HEK293 (cell line): ENCODE measurements at regions not wholly inside any gene's neighbourhood (a gene's known extent, or its start where the extent isn't known, plus 50 kb on each side); places are given as distances from the start of the nearest gene placed in this dataset.

Experiments used
- CTCF ChIA-PET: fragments of 350-600 bp; formaldehyde crosslinking; extraction: SDS; loops from one replicate; lab custom pipeline; 2021; ENCODE audit warnings: antibody characterized with exemption; lab: Yijun Ruan, JAX
- POLR2A ChIA-PET: fragments of 300-600 bp; formaldehyde crosslinking; extraction: SDS; loops from one replicate; lab custom pipeline; 2020; ENCODE audit warnings: antibody characterized with exemption, inconsistent platforms; lab: Yijun Ruan, JAX
- H3K27ac ChIP-seq: fragments of 200-500 bp; sonication (Bioruptor generic); 2 replicates; pipeline ENCODE4 v1.5.1; 2014; ENCODE audit warnings: low read depth, low read length, control low read depth, inconsistent platforms; ENCODE audit errors: extremely low read depth
- H3K36me3 ChIP-seq, 2 experiments: fragments of 200-500 bp in 1 of 2; sonication (Bioruptor generic) in 1 of 2; 1 replicate in 1 of 2; 2 replicates in 1 of 2; pipeline ENCODE4 v1.5.1; 2014 to 2017; ENCODE audit warnings: inconsistent platforms in 2 of 2, low read length in 2 of 2; ENCODE audit not compliant: control insufficient read depth in 2 of 2, insufficient read depth in 1 of 2
- H3K4me1 ChIP-seq: fragments of 200-500 bp; sonication (Bioruptor generic); 2 replicates; pipeline ENCODE4 v1.5.1; 2014; ENCODE audit warnings: mild to moderate bottlenecking, low read length, inconsistent platforms; ENCODE audit not compliant: control insufficient read depth, insufficient read depth
- H3K4me3 ChIP-seq: 2 replicates; pipeline ENCODE4 v1.5.1; 2011; ENCODE audit warnings: low read depth, mild to moderate bottlenecking, control low read depth, low read length, moderate library complexity
- H3K9me3 ChIP-seq: fragments of 200-500 bp; sonication (Bioruptor generic); 2 replicates; pipeline ENCODE4 v1.5.1; 2014; ENCODE audit warnings: low read depth, low read length, inconsistent platforms; ENCODE audit not compliant: control insufficient read depth, insufficient read depth
- CTCF ChIP-seq: fragments of 450-650 bp; formaldehyde crosslinking; IDR thresholded peaks from 2 replicates; pipeline ENCODE4 v1.5.1; 2016; ENCODE audit warnings: missing biosample characterization, missing genetic modification characterization
- GLI4 ChIP-seq: fragments of 450-650 bp; formaldehyde crosslinking; IDR thresholded peaks from 2 replicates; pipeline ENCODE4 v1.5.1; 2016; ENCODE audit warnings: missing biosample characterization, missing genetic modification characterization
- HOXD13 ChIP-seq: sonication (generic); formaldehyde crosslinking; IDR thresholded peaks from 2 replicates; pipeline ENCODE4 v1.8.0; 2022; ENCODE audit warnings: missing genetic modification reagents, borderline replicate concordance
- PATZ1 ChIP-seq: fragments of 450-650 bp; formaldehyde crosslinking; IDR thresholded peaks from 2 replicates; pipeline ENCODE4 v1.5.1; 2016; ENCODE audit warnings: missing biosample characterization, missing genetic modification characterization
- PBX3 ChIP-seq: sonication (generic); formaldehyde crosslinking; IDR thresholded peaks from 2 replicates; pipeline ENCODE4 v1.8.1; 2022; ENCODE audit warnings: mild to moderate bottlenecking, moderate library complexity, missing genetic modification reagents
- PRDM10 ChIP-seq: fragments of 450-650 bp; formaldehyde crosslinking; IDR thresholded peaks from 2 replicates; pipeline ENCODE4 v1.5.1; 2016; ENCODE audit warnings: missing biosample characterization, missing genetic modification characterization
- ZBTB1 ChIP-seq: fragments of 450-650 bp; formaldehyde crosslinking; IDR thresholded peaks from 2 replicates; pipeline ENCODE4 v1.5.1; 2016; ENCODE audit warnings: missing biosample characterization, missing genetic modification characterization
- ZBTB48 ChIP-seq: fragments of 450-650 bp; formaldehyde crosslinking; IDR thresholded peaks from 2 replicates; pipeline ENCODE4 v1.5.1; 2016; ENCODE audit warnings: missing biosample characterization, missing genetic modification characterization
- ZBTB7A ChIP-seq: fragments of 450-650 bp; formaldehyde crosslinking; IDR thresholded peaks from 2 replicates; pipeline ENCODE4 v1.5.1; 2016; ENCODE audit warnings: low read depth, missing biosample characterization, missing genetic modification characterization
- ZNF19 ChIP-seq: fragments of 450-650 bp; formaldehyde crosslinking; IDR thresholded peaks from 2 replicates; pipeline ENCODE4; 2016; ENCODE audit warnings: missing biosample characterization, missing genetic modification characterization, low read depth
- ZNF366 ChIP-seq: fragments of 450-650 bp; formaldehyde crosslinking; conservative IDR thresholded peaks from 2 replicates; pipeline ENCODE4 v1.5.1; 2016; ENCODE audit warnings: missing biosample characterization, missing genetic modification characterization
- ZNF37A ChIP-seq: fragments of 450-650 bp; IDR thresholded peaks from 2 replicates; pipeline ENCODE4 v1.5.1; 2018; ENCODE audit warnings: missing biosample characterization, missing genetic modification characterization
- ZNF416 ChIP-seq: fragments of 450-650 bp; formaldehyde crosslinking; IDR thresholded peaks from 2 replicates; pipeline ENCODE4 v1.5.1; 2016; ENCODE audit warnings: missing biosample characterization, missing genetic modification characterization
- ZNF433 ChIP-seq: fragments of 450-650 bp; formaldehyde crosslinking; IDR thresholded peaks from 2 replicates; pipeline ENCODE4 v1.5.1; 2016; ENCODE audit warnings: missing biosample characterization, missing genetic modification characterization, low read depth
- ZNF449 ChIP-seq: fragments of 450-650 bp; formaldehyde crosslinking; IDR thresholded peaks from 2 replicates; pipeline ENCODE4 v1.5.1; 2017; ENCODE audit warnings: missing biosample characterization, mild to moderate bottlenecking, missing genetic modification characterization, moderate library complexity
- ZNF501 ChIP-seq: fragments of 450-650 bp; formaldehyde crosslinking; IDR thresholded peaks from 2 replicates; pipeline ENCODE4 v1.5.1; 2016; ENCODE audit warnings: missing biosample characterization, missing genetic modification characterization
- ZNF544 ChIP-seq: fragments of 450-650 bp; formaldehyde crosslinking; IDR thresholded peaks from 2 replicates; pipeline ENCODE4 v1.5.0; 2017; ENCODE audit warnings: missing biosample characterization, missing genetic modification characterization
- ZNF549 ChIP-seq: fragments of 450-650 bp; IDR thresholded peaks from 2 replicates; pipeline ENCODE4 v1.5.1; 2018; ENCODE audit warnings: missing biosample characterization, missing genetic modification characterization, mild to moderate bottlenecking, inconsistent platforms, moderate library complexity
- ZNF571 ChIP-seq: fragments of 450-650 bp; formaldehyde crosslinking; IDR thresholded peaks from 2 replicates; pipeline ENCODE4 v1.5.0; 2017; ENCODE audit warnings: missing biosample characterization, missing genetic modification characterization
- ZNF623 ChIP-seq: fragments of 450-650 bp; formaldehyde crosslinking; IDR thresholded peaks from 2 replicates; pipeline ENCODE4 v1.5.1; 2016; ENCODE audit warnings: missing biosample characterization, missing genetic modification characterization
- ZNF658 ChIP-seq: fragments of 450-650 bp; formaldehyde crosslinking; IDR thresholded peaks from 2 replicates; pipeline ENCODE4; 2016; ENCODE audit warnings: missing biosample characterization, missing genetic modification characterization

- TF ChIP-seq ZNF571 (tag by site-specific recombination) = no peak
Measured at GRCh38 chrX:26873736-26874135, 589.4 kb downstream of the PPP4R3C start (continued).

GRCh38 chrX:26871967-26872366 lies 591.2 kb downstream of the PPP4R3C start:
- H3K9me3 ChIP-seq = no peaks in the 10 kb centered on the region
- POLR2A ChIA-PET = no interaction called here
- no peaks in the 10 kb centered on the region for H3K4me1 ChIP-seq
- TF ChIP-seq ZBTB1 (no peak), ZNF501 (tag by site-specific recombination) (no peak), HOXD13 (CRISPR knock-in tag) (no peak), ZNF549 (tag by site-specific recombination) (no peak), ZNF623 (tag by site-specific recombination) (no peak), PBX3 (CRISPR knock-in tag) (no peak), ZBTB7A (no peak), GLI4 (tag by site-specific recombination) (no peak), ZNF544 (tag by site-specific recombination) (no peak), ZNF449 (tag by site-specific recombination) (no peak), ZNF433 (tag by site-specific recombination) (no peak), ZNF658 (no peak), ZNF37A (no peak), ZNF19 (no peak), CTCF (no peak), PATZ1 (tag by site-specific recombination) (no peak), ZNF366 (no peak), ZBTB48 (tag by site-specific recombination) (no peak), PRDM10 (tag by site-specific recombination) (no peak), ZNF416 (tag by site-specific recombination) (no peak)
- no peak overlapping the region for H3K4me3 ChIP-seq
- CTCF ChIA-PET = no interaction called here
- H3K27ac ChIP-seq = no peak overlapping the region
- no peaks in the 10 kb centered on the region for H3K36me3 ChIP-seq
